PFSK-1 (cell line): ENCODE measurements at regions not wholly inside any gene's neighbourhood (a gene's known extent, or its start where the extent isn't known, plus 50 kb on each side); places are given as distances from the start of the nearest gene placed in this dataset.

Experiments used
- FOXP2 ChIP-seq: optimal IDR thresholded peaks from 2 replicates; pipeline ENCODE3; 2011; ENCODE audit warnings: borderline replicate concordance, control low read depth, inconsistent platforms; ENCODE audit not compliant: insufficient read depth; ENCODE audit errors: extremely low read length, extremely low read depth
- POLR2AphosphoS5 ChIP-seq: IDR thresholded peaks from 2 replicates; pipeline ENCODE4 v1.6.1; 2012; ENCODE audit warnings: low read depth, mild to moderate bottlenecking, control low read depth, low read length, moderate library complexity
- REST ChIP-seq, 2 experiments: IDR thresholded peaks; 2 replicates each; pipeline versions ENCODE4 v1.6.1 to v1.8.0; 2011 to 2012; ENCODE audit warnings: low read depth in 2 of 2, low read length in 2 of 2, control low read depth in 1 of 2, inconsistent platforms in 1 of 2, mild to moderate bottlenecking in 1 of 2, moderate library complexity in 1 of 2; ENCODE audit not compliant: insufficient read depth in 1 of 2
- SIN3A ChIP-seq: IDR thresholded peaks from 2 replicates; pipeline ENCODE4 v1.6.1; 2012; ENCODE audit warnings: mild to moderate bottlenecking, low read length, moderate library complexity, borderline replicate concordance; ENCODE audit not compliant: insufficient read depth
- TAF1 ChIP-seq: IDR thresholded peaks from 2 replicates; pipeline ENCODE4 v1.6.1; 2012; ENCODE audit warnings: low read length, control low read depth, borderline replicate concordance; ENCODE audit not compliant: insufficient read depth

GRCh38 chr13:82118589-82118988 lies 1763.7 kb downstream of the SLITRK1 start:
- TF ChIP-seq POLR2AphosphoS5: no peak
- TF ChIP-seq TAF1: no peak
- no peak for TF ChIP-seq SIN3A
- no peak for TF ChIP-seq FOXP2
- TF ChIP-seq REST (IDR thresholded peaks at IDR 0.05; ENCODE audit: insufficient read depth in 1 of 2, low read depth in 2 of 2, low read length in 2 of 2): no peak

- TF ChIP-seq POLR2AphosphoS5 (no peak), TAF1 (no peak), REST (IDR thresholded peaks at IDR 0.05; ENCODE audit: insufficient read depth in 1 of 2, low read depth in 2 of 2, low read length in 2 of 2) (no peak), SIN3A (no peak), FOXP2 (no peak)
Measured at GRCh38 chr13:82116422-82116989, 1765.8 kb downstream of the SLITRK1 start.

GRCh38 chr13:82115391-82115790 lies 1766.9 kb downstream of the SLITRK1 start:
- TF ChIP-seq SIN3A (no peak), POLR2AphosphoS5 (no peak), TAF1 (no peak), REST (IDR thresholded peaks at IDR 0.05; ENCODE audit: insufficient read depth in 1 of 2, low read depth in 2 of 2, low read length in 2 of 2) (no peak), FOXP2 (no peak)

- TF ChIP-seq TAF1: no peak
- TF ChIP-seq SIN3A: no peak
- TF ChIP-seq REST (IDR thresholded peaks at IDR 0.05; ENCODE audit: insufficient read depth in 1 of 2, low read depth in 2 of 2, low read length in 2 of 2): no peak
- TF ChIP-seq FOXP2: no peak
- TF ChIP-seq POLR2AphosphoS5: no peak
Measured at GRCh38 chr13:82096256-82096655, 1755.3 kb upstream of the SPRY2 start.

GRCh38 chr13:82092312-82092711 lies 1751.4 kb upstream of the SPRY2 start:
- no peak for TF ChIP-seq SIN3A
- TF ChIP-seq TAF1: no peak
- TF ChIP-seq POLR2AphosphoS5: no peak
- no peak for TF ChIP-seq FOXP2
- no peak for TF ChIP-seq REST (IDR thresholded peaks at IDR 0.05; ENCODE audit: insufficient read depth in 1 of 2, low read depth in 2 of 2, low read length in 2 of 2)
